WTC11 (cell line): ENCODE measurements at regions not wholly inside any gene's neighbourhood (a gene's known extent, or its start where the extent isn't known, plus 50 kb on each side); places are given as distances from the start of the nearest gene placed in this dataset.

Experiments used
- ATAC-seq: fragments of 200-7000 bp; cut with Tn5 transposase; 2 replicates; pipeline ENCODE4 v1.10.0; 2021; ENCODE audit warnings: mild to moderate bottlenecking, moderate library complexity
- CTCF ChIA-PET: fragments of 300-600 bp; sonication (Branson Sonifier 250); formaldehyde crosslinking; loops from one replicate; lab custom pipeline; 2021; ENCODE audit warnings: antibody characterized with exemption; lab: Charles Lee
- POLR2A ChIA-PET: fragments of 350-600 bp; sonication (Branson Sonifier 250); formaldehyde crosslinking; loops from one replicate; lab custom pipeline; 2021; ENCODE audit warnings: antibody characterized with exemption; lab: Charles Lee
- DNase-seq: peaks from one replicate; pipeline ENCODE4 v3.0.0; 2021; ENCODE audit warnings: low spot score
- H3K27ac Mint-ChIP-seq: 2 replicates; pipeline ENCODE4 v1.8.0; 2021; ENCODE audit warnings: mixed read lengths
- H3K27me3 Mint-ChIP-seq: 2 replicates; pipeline ENCODE4 v1.8.0; 2021; ENCODE audit warnings: low read depth, mild to moderate bottlenecking, moderate library complexity, mixed read lengths
- H3K36me3 Mint-ChIP-seq: 2 replicates; pipeline ENCODE4 v1.8.0; 2021; ENCODE audit warnings: mixed read lengths
- H3K4me1 Mint-ChIP-seq: 2 replicates; pipeline ENCODE4 v1.8.0; 2022; ENCODE audit warnings: mixed read lengths
- H3K4me3 Mint-ChIP-seq: 2 replicates; pipeline ENCODE4 v1.8.0; 2021; ENCODE audit warnings: mild to moderate bottlenecking, moderate library complexity, mixed read lengths
- H3K9me3 Mint-ChIP-seq: 2 replicates; pipeline ENCODE4 v1.8.0; 2021; ENCODE audit warnings: mixed read lengths
- ATF3 ChIP-seq: sonication (generic); formaldehyde crosslinking; conservative IDR thresholded peaks from 2 replicates; pipeline ENCODE4 v1.8.1; 2022; ENCODE audit warnings: mild to moderate bottlenecking, missing genetic modification reagents
- CREB1 ChIP-seq: sonication (generic); formaldehyde crosslinking; IDR thresholded peaks from 2 replicates; pipeline ENCODE4 v1.8.0; 2023; ENCODE audit warnings: mild to moderate bottlenecking, missing genetic modification reagents
- E2F1 ChIP-seq: sonication (generic); formaldehyde crosslinking; IDR thresholded peaks from 2 replicates; pipeline ENCODE4 v1.8.0; 2022; ENCODE audit warnings: mild to moderate bottlenecking, missing genetic modification reagents
- E2F4 ChIP-seq: sonication (generic); formaldehyde crosslinking; IDR thresholded peaks from 2 replicates; pipeline ENCODE4 v1.8.1; 2022; ENCODE audit warnings: low read depth, mild to moderate bottlenecking, moderate library complexity, missing genetic modification reagents, borderline replicate concordance
- ELF4 ChIP-seq: sonication (generic); formaldehyde crosslinking; IDR thresholded peaks from 2 replicates; pipeline ENCODE4 v1.8.1; 2022; ENCODE audit warnings: low read depth, mild to moderate bottlenecking, moderate library complexity, missing genetic modification reagents
- EMX1 ChIP-seq: fragments of 250-450 bp; sonication (Bioruptor Pico); IDR thresholded peaks from 2 replicates; pipeline ENCODE4 v1.8.0; 2021; ENCODE audit warnings: mild to moderate bottlenecking
- FOXJ3 ChIP-seq: sonication (generic); formaldehyde crosslinking; IDR thresholded peaks from 2 replicates; pipeline ENCODE4 v1.9.0; 2021; ENCODE audit warnings: missing genetic modification reagents, mild to moderate bottlenecking, borderline replicate concordance
- HMGA2 ChIP-seq: fragments of 250-450 bp; sonication (Bioruptor Pico); IDR thresholded peaks from 2 replicates; pipeline ENCODE4 v1.4.0; 2021; ENCODE audit warnings: mild to moderate bottlenecking, moderate library complexity
- IRF1 ChIP-seq: sonication (generic); formaldehyde crosslinking; IDR thresholded peaks from 2 replicates; pipeline ENCODE4 v1.8.0; 2023; ENCODE audit warnings: missing genetic modification reagents
- IRF2 ChIP-seq: sonication (generic); formaldehyde crosslinking; IDR thresholded peaks from 2 replicates; pipeline ENCODE4 v1.8.0; 2022; ENCODE audit warnings: low read depth, missing genetic modification reagents, borderline replicate concordance
- JUN ChIP-seq: sonication (generic); formaldehyde crosslinking; IDR thresholded peaks from 2 replicates; pipeline ENCODE4 v1.8.0; 2023; ENCODE audit warnings: mild to moderate bottlenecking, missing genetic modification reagents
- NFATC4 ChIP-seq: fragments of 250-450 bp; sonication (Bioruptor Pico); IDR thresholded peaks from 2 replicates; pipeline ENCODE4 v1.9.0; 2021; ENCODE audit warnings: mild to moderate bottlenecking
- NR2C2 ChIP-seq: sonication (generic); formaldehyde crosslinking; IDR thresholded peaks from 2 replicates; pipeline ENCODE4 v1.8.0; 2022; ENCODE audit warnings: mild to moderate bottlenecking, missing genetic modification reagents
- PRDM15 ChIP-seq: sonication (generic); formaldehyde crosslinking; IDR thresholded peaks from 2 replicates; pipeline ENCODE4 v1.8.0; 2022; ENCODE audit warnings: missing genetic modification reagents
- SMAD4 ChIP-seq: sonication (generic); formaldehyde crosslinking; IDR thresholded peaks from 2 replicates; pipeline ENCODE4 v1.8.0; 2022; ENCODE audit warnings: mild to moderate bottlenecking, missing genetic modification reagents
- TEAD4 ChIP-seq: sonication (generic); formaldehyde crosslinking; IDR thresholded peaks from 2 replicates; pipeline ENCODE4 v1.8.0; 2022; ENCODE audit warnings: mild to moderate bottlenecking, missing genetic modification reagents
- TP53 ChIP-seq: sonication (generic); formaldehyde crosslinking; IDR thresholded peaks from 2 replicates; pipeline ENCODE4 v1.8.1; 2023; ENCODE audit warnings: mild to moderate bottlenecking, missing genetic modification reagents
- ZNF121 ChIP-seq: sonication (generic); formaldehyde crosslinking; IDR thresholded peaks from 2 replicates; pipeline ENCODE4 v1.8.0; 2023; ENCODE audit warnings: missing genetic modification reagents
- ZNF232 ChIP-seq: sonication (generic); formaldehyde crosslinking; IDR thresholded peaks from 2 replicates; pipeline ENCODE4 v1.8.0; 2022; ENCODE audit warnings: mild to moderate bottlenecking, missing genetic modification reagents
- ZNF263 ChIP-seq: sonication (generic); formaldehyde crosslinking; IDR thresholded peaks from 2 replicates; pipeline ENCODE4 v1.8.1; 2022; ENCODE audit warnings: low read depth, mild to moderate bottlenecking, moderate library complexity, missing genetic modification reagents
- ZNF317 ChIP-seq: sonication (generic); formaldehyde crosslinking; IDR thresholded peaks from 2 replicates; pipeline ENCODE4 v1.8.1; 2023; ENCODE audit warnings: low read depth, mild to moderate bottlenecking, moderate library complexity, missing genetic modification reagents, borderline replicate concordance
- ZNF532 ChIP-seq: fragments of 250-450 bp; sonication (Bioruptor Pico); IDR thresholded peaks from 2 replicates; pipeline ENCODE4 v1.9.0; 2021; ENCODE audit warnings: mild to moderate bottlenecking, borderline replicate concordance
- ZSCAN18 ChIP-seq: fragments of 250-450 bp; sonication (Bioruptor Pico); IDR thresholded peaks from 2 replicates; pipeline ENCODE4 v2.1.2; 2022; ENCODE audit warnings: mild to moderate bottlenecking, moderate library complexity

- Mint-ChIP-seq H3K36me3 (no peaks in the 10 kb centered on the region), H3K9me3 (no peaks in the 10 kb centered on the region), H3K27ac (no peak overlapping the region), H3K27me3 (peaks cover 8% of the 10 kb centered on the region; the same call in 1 of the 2 replicates)
- DNase-seq: no peak
- CTCF ChIA-PET: no interaction called here
- TF ChIP-seq ZNF263 (CRISPR knock-in tag): no peak
- no peak for TF ChIP-seq TP53 (CRISPR knock-in tag)
- TF ChIP-seq JUN (CRISPR knock-in tag): no peak
- no peak for TF ChIP-seq ZNF121
- no peak for TF ChIP-seq EMX1 (CRISPR knock-in tag)
- no peak for TF ChIP-seq E2F4 (CRISPR knock-in tag)
- no peak for TF ChIP-seq HMGA2 (CRISPR knock-in tag)
- no peak for TF ChIP-seq NR2C2
- no peak for TF ChIP-seq IRF2 (CRISPR knock-in tag)
- TF ChIP-seq ZNF532 (CRISPR knock-in tag): no peak
- TF ChIP-seq SMAD4: no peak
- TF ChIP-seq FOXJ3 (CRISPR knock-in tag): no peak
- no peak for TF ChIP-seq ZSCAN18 (CRISPR knock-in tag)
- no peak for TF ChIP-seq IRF1 (CRISPR knock-in tag)
- TF ChIP-seq, all 79 proteins: peak for 0
- POLR2A ChIA-PET: no interaction called here
- Mint-ChIP-seq H3K4me1 (no peaks in the 10 kb centered on the region), H3K4me3 (no peak overlapping the region)
- no peak for ATAC-seq
These were observed 103.1 kb upstream of the MAP9 start for GRCh38 chr4:155479835-155480234.

- no peaks in the 10 kb centered on the region for H3K4me1 Mint-ChIP-seq
- ChIA-PET CTCF (no interaction called here), POLR2A (no interaction called here)
- DNase-seq (no peak), ATAC-seq (no peak)
- peaks cover 8% of the 10 kb centered on the region; the same call in 1 of the 2 replicates for H3K27me3 Mint-ChIP-seq
- no peak overlapping the region for H3K4me3 Mint-ChIP-seq
- no peaks in the 10 kb centered on the region for H3K36me3 Mint-ChIP-seq
- no peak overlapping the region for H3K27ac Mint-ChIP-seq
- H3K9me3 Mint-ChIP-seq: no peaks in the 10 kb centered on the region
- TF ChIP-seq NFATC4 (CRISPR knock-in tag): no peak
- TF ChIP-seq E2F1 (CRISPR knock-in tag): no peak
- no peak for TF ChIP-seq ATF3 (CRISPR knock-in tag)
- no peak for TF ChIP-seq ZNF232 (CRISPR knock-in tag)
- no peak for TF ChIP-seq CREB1 (CRISPR knock-in tag)
- no peak for TF ChIP-seq PRDM15 (CRISPR knock-in tag)
- no peak for TF ChIP-seq ZNF317 (CRISPR knock-in tag)
- TF ChIP-seq ELF4 (CRISPR knock-in tag): no peak
- TF ChIP-seq TEAD4 (CRISPR knock-in tag): no peak
These were observed 101.6 kb upstream of the MAP9 start for GRCh38 chr4:155478336-155478835.
